ENCODE measurements at regions not wholly inside any gene's neighbourhood (a gene's known extent, or its start where the extent isn't known, plus 50 kb on each side); places are given as distances from the start of the nearest gene placed in this dataset.

DNA sequence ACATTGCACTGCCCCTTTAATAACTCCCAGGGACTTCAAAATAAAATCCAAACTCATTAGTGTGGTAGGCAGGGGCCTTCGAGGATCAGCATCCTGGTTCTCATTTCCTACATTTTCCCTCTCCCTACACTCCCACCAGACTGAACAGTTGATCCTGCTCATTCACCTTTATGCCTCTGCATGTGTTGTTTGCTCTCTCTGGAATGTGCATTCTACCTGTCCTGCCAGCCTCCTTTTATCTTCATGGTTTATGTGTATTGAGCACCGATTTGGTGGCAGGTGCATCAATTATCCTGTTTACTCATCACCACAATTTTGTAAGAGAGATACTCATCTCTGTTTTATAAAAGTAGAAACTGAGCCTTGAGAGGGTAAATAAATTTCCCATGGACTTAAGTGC is 125.0 kb downstream of the ADSS2 start (continued):
- TF ChIP-seq, protein P1, sequence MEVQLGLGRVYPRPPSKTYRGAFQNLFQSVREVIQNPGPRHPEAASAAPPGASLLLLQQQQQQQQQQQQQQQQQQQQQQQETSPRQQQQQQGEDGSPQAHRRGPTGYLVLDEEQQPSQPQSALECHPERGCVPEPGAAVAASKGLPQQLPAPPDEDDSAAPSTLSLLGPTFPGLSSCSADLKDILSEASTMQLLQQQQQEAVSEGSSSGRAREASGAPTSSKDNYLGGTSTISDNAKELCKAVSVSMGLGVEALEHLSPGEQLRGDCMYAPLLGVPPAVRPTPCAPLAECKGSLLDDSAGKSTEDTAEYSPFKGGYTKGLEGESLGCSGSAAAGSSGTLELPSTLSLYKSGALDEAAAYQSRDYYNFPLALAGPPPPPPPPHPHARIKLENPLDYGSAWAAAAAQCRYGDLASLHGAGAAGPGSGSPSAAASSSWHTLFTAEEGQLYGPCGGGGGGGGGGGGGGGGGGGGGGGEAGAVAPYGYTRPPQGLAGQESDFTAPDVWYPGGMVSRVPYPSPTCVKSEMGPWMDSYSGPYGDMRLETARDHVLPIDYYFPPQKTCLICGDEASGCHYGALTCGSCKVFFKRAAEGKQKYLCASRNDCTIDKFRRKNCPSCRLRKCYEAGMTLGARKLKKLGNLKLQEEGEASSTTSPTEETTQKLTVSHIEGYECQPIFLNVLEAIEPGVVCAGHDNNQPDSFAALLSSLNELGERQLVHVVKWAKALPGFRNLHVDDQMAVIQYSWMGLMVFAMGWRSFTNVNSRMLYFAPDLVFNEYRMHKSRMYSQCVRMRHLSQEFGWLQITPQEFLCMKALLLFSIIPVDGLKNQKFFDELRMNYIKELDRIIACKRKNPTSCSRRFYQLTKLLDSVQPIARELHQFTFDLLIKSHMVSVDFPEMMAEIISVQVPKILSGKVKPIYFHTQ (CRISPR knock-in tag; IDR thresholded peaks at IDR 0.05): no peak

GRCh38 chr1:244327533-244327932 is 124.2 kb downstream of the ADSS2 start:
- ATAC-seq: no peak
- no peak overlapping the region for H3K27ac Mint-ChIP-seq
- H3K27me3 Mint-ChIP-seq (ENCODE audit: low read depth): no peaks in the 10 kb centered on the region
- DNase-seq (ENCODE audit: low spot score): no peak
- TF ChIP-seq MYBL2 (CRISPR knock-in tag; IDR thresholded peaks at IDR 0.05) (no peak), PREB (CRISPR knock-in tag; IDR thresholded peaks at IDR 0.05; ENCODE audit: borderline replicate concordance) (no peak), ATF2 (CRISPR knock-in tag; IDR thresholded peaks at IDR 0.05; ENCODE audit: borderline replicate concordance, low read depth) (no peak), MAX (CRISPR knock-in tag; IDR thresholded peaks at IDR 0.05) (no peak), ATF3 (CRISPR knock-in tag; conservative IDR thresholded peaks at IDR 0.05) (no peak), ZNF232 (CRISPR knock-in tag; IDR thresholded peaks at IDR 0.05) (no peak), TEAD1 (CRISPR knock-in tag; IDR thresholded peaks at IDR 0.05) (no peak), TP53 (CRISPR knock-in tag; IDR thresholded peaks at IDR 0.05) (no peak), SMAD3 (CRISPR knock-in tag; IDR thresholded peaks at IDR 0.05; ENCODE audit: borderline replicate concordance) (no peak), IRF1 (CRISPR knock-in tag; IDR thresholded peaks at IDR 0.05) (no peak), ZMAT4 (CRISPR knock-in tag; IDR thresholded peaks at IDR 0.05) (no peak), SP1 (CRISPR knock-in tag; conservative IDR thresholded peaks at IDR 0.05) (no peak), CREM (CRISPR knock-in tag; IDR thresholded peaks at IDR 0.05) (no peak), ZNF396 (CRISPR knock-in tag; IDR thresholded peaks at IDR 0.05; ENCODE audit: borderline replicate concordance) (no peak)
- TF ChIP-seq, protein P2, sequence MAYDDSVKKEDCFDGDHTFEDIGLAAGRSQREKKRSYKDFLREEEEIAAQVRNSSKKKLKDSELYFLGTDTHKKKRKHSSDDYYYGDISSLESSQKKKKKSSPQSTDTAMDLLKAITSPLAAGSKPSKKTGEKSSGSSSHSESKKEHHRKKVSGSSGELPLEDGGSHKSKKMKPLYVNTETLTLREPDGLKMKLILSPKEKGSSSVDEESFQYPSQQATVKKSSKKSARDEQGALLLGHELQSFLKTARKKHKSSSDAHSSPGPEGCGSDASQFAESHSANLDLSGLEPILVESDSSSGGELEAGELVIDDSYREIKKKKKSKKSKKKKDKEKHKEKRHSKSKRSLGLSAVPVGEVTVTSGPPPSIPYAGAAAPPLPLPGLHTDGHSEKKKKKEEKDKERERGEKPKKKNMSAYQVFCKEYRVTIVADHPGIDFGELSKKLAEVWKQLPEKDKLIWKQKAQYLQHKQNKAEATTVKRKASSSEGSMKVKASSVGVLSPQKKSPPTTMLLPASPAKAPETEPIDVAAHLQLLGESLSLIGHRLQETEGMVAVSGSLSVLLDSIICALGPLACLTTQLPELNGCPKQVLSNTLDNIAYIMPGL (CRISPR knock-in tag; IDR thresholded peaks at IDR 0.05): no peak
- TF ChIP-seq, protein P3, sequence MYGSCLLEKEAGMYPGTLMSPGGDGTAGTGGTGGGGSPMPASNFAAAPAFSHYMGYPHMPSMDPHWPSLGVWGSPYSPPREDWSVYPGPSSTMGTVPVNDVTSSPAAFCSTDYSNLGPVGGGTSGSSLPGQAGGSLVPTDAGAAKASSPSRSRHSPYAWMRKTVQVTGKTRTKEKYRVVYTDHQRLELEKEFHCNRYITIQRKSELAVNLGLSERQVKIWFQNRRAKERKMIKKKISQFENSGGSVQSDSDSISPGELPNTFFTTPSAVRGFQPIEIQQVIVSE (CRISPR knock-in tag; IDR thresholded peaks at IDR 0.05; ENCODE audit: borderline replicate concordance): no peak
- TF ChIP-seq, protein P4, sequence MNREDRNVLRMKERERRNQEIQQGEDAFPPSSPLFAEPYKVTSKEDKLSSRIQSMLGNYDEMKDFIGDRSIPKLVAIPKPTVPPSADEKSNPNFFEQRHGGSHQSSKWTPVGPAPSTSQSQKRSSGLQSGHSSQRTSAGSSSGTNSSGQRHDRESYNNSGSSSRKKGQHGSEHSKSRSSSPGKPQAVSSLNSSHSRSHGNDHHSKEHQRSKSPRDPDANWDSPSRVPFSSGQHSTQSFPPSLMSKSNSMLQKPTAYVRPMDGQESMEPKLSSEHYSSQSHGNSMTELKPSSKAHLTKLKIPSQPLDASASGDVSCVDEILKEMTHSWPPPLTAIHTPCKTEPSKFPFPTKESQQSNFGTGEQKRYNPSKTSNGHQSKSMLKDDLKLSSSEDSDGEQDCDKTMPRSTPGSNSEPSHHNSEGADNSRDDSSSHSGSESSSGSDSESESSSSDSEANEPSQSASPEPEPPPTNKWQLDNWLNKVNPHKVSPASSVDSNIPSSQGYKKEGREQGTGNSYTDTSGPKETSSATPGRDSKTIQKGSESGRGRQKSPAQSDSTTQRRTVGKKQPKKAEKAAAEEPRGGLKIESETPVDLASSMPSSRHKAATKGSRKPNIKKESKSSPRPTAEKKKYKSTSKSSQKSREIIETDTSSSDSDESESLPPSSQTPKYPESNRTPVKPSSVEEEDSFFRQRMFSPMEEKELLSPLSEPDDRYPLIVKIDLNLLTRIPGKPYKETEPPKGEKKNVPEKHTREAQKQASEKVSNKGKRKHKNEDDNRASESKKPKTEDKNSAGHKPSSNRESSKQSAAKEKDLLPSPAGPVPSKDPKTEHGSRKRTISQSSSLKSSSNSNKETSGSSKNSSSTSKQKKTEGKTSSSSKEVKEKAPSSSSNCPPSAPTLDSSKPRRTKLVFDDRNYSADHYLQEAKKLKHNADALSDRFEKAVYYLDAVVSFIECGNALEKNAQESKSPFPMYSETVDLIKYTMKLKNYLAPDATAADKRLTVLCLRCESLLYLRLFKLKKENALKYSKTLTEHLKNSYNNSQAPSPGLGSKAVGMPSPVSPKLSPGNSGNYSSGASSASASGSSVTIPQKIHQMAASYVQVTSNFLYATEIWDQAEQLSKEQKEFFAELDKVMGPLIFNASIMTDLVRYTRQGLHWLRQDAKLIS (CRISPR knock-in tag; IDR thresholded peaks at IDR 0.05; ENCODE audit: borderline replicate concordance): no peak
- no peak overlapping the region for H3K4me3 Mint-ChIP-seq
- peaks cover 19% of the 10 kb centered on the region for H3K9me3 Mint-ChIP-seq
- H3K36me3 Mint-ChIP-seq: peaks cover 15% of the 10 kb centered on the region
- ChIA-PET POLR2A (no interaction called here), CTCF (no interaction called here)
- H3K4me1 Mint-ChIP-seq: peaks cover 41% of the 10 kb centered on the region
